Endothelial cell of umbilical vein (primary cell): ENCODE measurements at regions not wholly inside any gene's neighbourhood (a gene's known extent, or its start where the extent isn't known, plus 50 kb on each side); places are given as distances from the start of the nearest gene placed in this dataset.

Source experiments
- EZH2 ChIP-seq: IDR thresholded peaks from 2 replicates; pipeline ENCODE4 v1.6.1; 2012; ENCODE audit warnings: borderline replicate concordance, low read depth, mild to moderate bottlenecking, moderate library complexity, low read length, inconsistent platforms; ENCODE audit not compliant: severe bottlenecking
- JUN ChIP-seq: IDR thresholded peaks from 2 replicates; pipeline ENCODE4 v1.6.1; 2011; ENCODE audit warnings: borderline replicate concordance, low read depth; ENCODE audit not compliant: insufficient read length, insufficient read depth
- MAX ChIP-seq: IDR thresholded peaks from 2 replicates; pipeline ENCODE4 v1.6.1; 2011; ENCODE audit not compliant: insufficient read depth, insufficient read length
- POLR2AphosphoS5 ChIP-seq: IDR thresholded peaks from 2 replicates; pipeline ENCODE4 v1.6.1; 2012; ENCODE audit warnings: low read depth, mild to moderate bottlenecking, control low read depth, low read length, moderate library complexity; ENCODE audit not compliant: insufficient read depth
- TF ChIP-seq, protein P1 (sequence below), 2 donors: IDR thresholded peaks; 1 replicate in 1 of 2; 2 replicates in 1 of 2; pipeline ENCODE4 v1.5.1; 2011; ENCODE audit warnings: low read length in 2 of 2, mild to moderate bottlenecking in 2 of 2, moderate library complexity in 2 of 2, control low read depth in 1 of 2, inconsistent platforms in 1 of 2, low read depth in 1 of 2; ENCODE audit not compliant: insufficient read depth in 1 of 2; ENCODE audit errors: extremely low read depth in 1 of 2

GRCh38 chr11:119501777-119502405 lies 78.9 kb upstream of the THY1 start:
- no peak for TF ChIP-seq EZH2
- no peak for TF ChIP-seq POLR2AphosphoS5
- TF ChIP-seq, protein P1, sequence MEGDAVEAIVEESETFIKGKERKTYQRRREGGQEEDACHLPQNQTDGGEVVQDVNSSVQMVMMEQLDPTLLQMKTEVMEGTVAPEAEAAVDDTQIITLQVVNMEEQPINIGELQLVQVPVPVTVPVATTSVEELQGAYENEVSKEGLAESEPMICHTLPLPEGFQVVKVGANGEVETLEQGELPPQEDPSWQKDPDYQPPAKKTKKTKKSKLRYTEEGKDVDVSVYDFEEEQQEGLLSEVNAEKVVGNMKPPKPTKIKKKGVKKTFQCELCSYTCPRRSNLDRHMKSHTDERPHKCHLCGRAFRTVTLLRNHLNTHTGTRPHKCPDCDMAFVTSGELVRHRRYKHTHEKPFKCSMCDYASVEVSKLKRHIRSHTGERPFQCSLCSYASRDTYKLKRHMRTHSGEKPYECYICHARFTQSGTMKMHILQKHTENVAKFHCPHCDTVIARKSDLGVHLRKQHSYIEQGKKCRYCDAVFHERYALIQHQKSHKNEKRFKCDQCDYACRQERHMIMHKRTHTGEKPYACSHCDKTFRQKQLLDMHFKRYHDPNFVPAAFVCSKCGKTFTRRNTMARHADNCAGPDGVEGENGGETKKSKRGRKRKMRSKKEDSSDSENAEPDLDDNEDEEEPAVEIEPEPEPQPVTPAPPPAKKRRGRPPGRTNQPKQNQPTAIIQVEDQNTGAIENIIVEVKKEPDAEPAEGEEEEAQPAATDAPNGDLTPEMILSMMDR (IDR thresholded peaks at IDR 0.05; ENCODE audit: extremely low read depth in 1 of 2, insufficient read depth in 1 of 2, low read depth in 1 of 2, low read length in 2 of 2), result no peak
- no peak for TF ChIP-seq JUN
- no peak for TF ChIP-seq MAX
